Upper lobe of right lung (tissue), 1 donor: ENCODE measurements at regions not wholly inside any gene's neighbourhood (a gene's known extent, or its start where the extent isn't known, plus 50 kb on each side); places are given as distances from the start of the nearest gene placed in this dataset.
A peak's percentile ranks its signal among the peaks of the same experiment; 100 is the strongest.

Source experiments
- ATAC-seq: fragments of 200-7000 bp; cut with Tn5 transposase; one replicate; pipeline ENCODE4 v1.9.1; 2020; ENCODE audit warnings: mild to moderate bottlenecking, moderate library complexity
- DNase-seq: peaks from one replicate; pipeline ENCODE4 v3.0.0-alpha.2; 2020
- H3K27ac ChIP-seq: fragments of 200-600 bp; one replicate; pipeline ENCODE4 v1.8.0; 2022
- H3K27me3 ChIP-seq: fragments of 200-600 bp; one replicate; pipeline ENCODE4 v1.8.0; 2022; ENCODE audit warnings: mild to moderate bottlenecking
- H3K36me3 ChIP-seq: fragments of 200-600 bp; one replicate; pipeline ENCODE4 v1.8.0; 2022
- H3K4me1 ChIP-seq: fragments of 200-600 bp; one replicate; pipeline ENCODE4 v1.8.0; 2022
- H3K4me3 ChIP-seq: fragments of 200-600 bp; one replicate; pipeline ENCODE4 v1.8.0; 2022; ENCODE audit warnings: mild to moderate bottlenecking
- H3K9me3 ChIP-seq: fragments of 200-600 bp; one replicate; pipeline ENCODE4 v1.8.0; 2022
- CTCF ChIP-seq: fragments of 200-600 bp; IDR thresholded peaks from one replicate; pipeline ENCODE4 v1.8.0; 2022; ENCODE audit warnings: antibody characterized with exemption
- intact Hi-C: fragments of 100-400 bp; cut with DNase I; formaldehyde crosslinking; loops from one replicate; pipeline ENCODE4 v1.11.0; 2022
- donor health status: DM: no; HTN: yes; CAD: no; lungs with severe emphysema.

- intact Hi-C loops = no loop called here
- peaks cover 18% of the 10 kb centered on the region for H3K4me1 ChIP-seq
- H3K27ac ChIP-seq = no peak overlapping the region
- no peak overlapping the region for H3K4me3 ChIP-seq
- no peaks in the 10 kb centered on the region for H3K9me3 ChIP-seq
- no peaks in the 10 kb centered on the region for H3K27me3 ChIP-seq
- DNase-seq = no peak
- ATAC-seq = no peak
- H3K36me3 ChIP-seq = no peaks in the 10 kb centered on the region
- TF ChIP-seq CTCF = no peak
Measured at GRCh38 chr12:76270657-76271358, 77.4 kb downstream of the BBS10 start.

GRCh38 chr12:76268267-76268666 is 79.9 kb downstream of the BBS10 start:
- intact Hi-C loops = no loop called here
- DNase-seq = no peak

GRCh38 chr12:76266797-76267196 is 81.4 kb downstream of the BBS10 start:
- Histone ChIP-seq H3K4me3 (no peak overlapping the region), H3K4me1 (peaks cover 24% of the 10 kb centered on the region), H3K27ac (peak overlapping the region; percentile 72), H3K27me3 (no peaks in the 10 kb centered on the region), H3K9me3 (no peaks in the 10 kb centered on the region), H3K36me3 (no peaks in the 10 kb centered on the region)
- TF ChIP-seq CTCF = no peak
- intact Hi-C loops = no loop called here
- DNase-seq (peak; percentile 68), ATAC-seq (peak; percentile 95)

More at GRCh38 chr12:76268267-76268666, 79.9 kb downstream of the BBS10 start:
- Histone ChIP-seq H3K9me3 (no peaks in the 10 kb centered on the region), H3K4me1 (peaks cover 24% of the 10 kb centered on the region), H3K4me3 (no peak overlapping the region), H3K27ac (no peak overlapping the region), H3K27me3 (no peaks in the 10 kb centered on the region), H3K36me3 (no peaks in the 10 kb centered on the region)
- TF ChIP-seq CTCF = no peak
- no peak for ATAC-seq

GRCh38 chr12:76265424-76266180 is 82.6 kb downstream of the BBS10 start:
- ATAC-seq = no peak
- H3K4me3 ChIP-seq = no peak overlapping the region
- H3K4me1 ChIP-seq = peaks cover 28% of the 10 kb centered on the region
- no peaks in the 10 kb centered on the region for H3K27me3 ChIP-seq
- H3K9me3 ChIP-seq = no peaks in the 10 kb centered on the region
- intact Hi-C loops = no loop called here
- H3K27ac ChIP-seq = peak overlapping the region; percentile 72
- no peaks in the 10 kb centered on the region for H3K36me3 ChIP-seq
- TF ChIP-seq CTCF = no peak
- no peak for DNase-seq

- Histone ChIP-seq H3K27me3 (no peaks in the 10 kb centered on the region), H3K36me3 (no peaks in the 10 kb centered on the region), H3K4me3 (no peak overlapping the region), H3K27ac (peak overlapping the region; percentile 56), H3K4me1 (peaks cover 35% of the 10 kb centered on the region), H3K9me3 (no peaks in the 10 kb centered on the region)
- no peak for TF ChIP-seq CTCF
- intact Hi-C loops = no loop called here
- ATAC-seq = peak; percentile 81
- DNase-seq = no peak
Measured at GRCh38 chr12:76264611-76265012, 83.6 kb downstream of the BBS10 start.
